Mesodermal cell (in vitro differentiated cells): ENCODE measurements at regions not wholly inside any gene's neighbourhood (a gene's known extent, or its start where the extent isn't known, plus 50 kb on each side); places are given as distances from the start of the nearest gene placed in this dataset.

Experiments used
- H3K27ac ChIP-seq: 2 replicates; pipeline ENCODE4 v1.7.0; 2013; ENCODE audit warnings: mild to moderate bottlenecking, low read depth, low read length, moderate library complexity; ENCODE audit not compliant: severe bottlenecking
- H3K36me3 ChIP-seq: 2 replicates; pipeline ENCODE4 v1.7.1; 2013; ENCODE audit warnings: mild to moderate bottlenecking, low read length, moderate library complexity; ENCODE audit not compliant: control insufficient read depth, insufficient read depth
- H3K4me1 ChIP-seq: one replicate; pipeline ENCODE4 v1.7.1; 2013; ENCODE audit warnings: mild to moderate bottlenecking, low read length; ENCODE audit not compliant: insufficient read depth, control insufficient read depth, poor library complexity, severe bottlenecking
- H3K4me3 ChIP-seq: 2 replicates; pipeline ENCODE4 v1.7.0; 2013; ENCODE audit warnings: low read length, control low read depth, mild to moderate bottlenecking; ENCODE audit not compliant: insufficient read depth, poor library complexity, severe bottlenecking; ENCODE audit errors: extremely low read depth
- H3K9me3 ChIP-seq: 2 replicates; pipeline ENCODE4 v1.7.1; 2013; ENCODE audit warnings: mild to moderate bottlenecking, low read length, moderate library complexity; ENCODE audit not compliant: control insufficient read depth
- WGBS, 2 experiments: methylation state at CpG; one replicate each; pipeline ENCODE4 v1.1.5; 2013; ENCODE audit warnings: missing lambda C conversion rate in 2 of 2; ENCODE audit not compliant: insufficient coverage in 2 of 2; 5-methylcytosine and 5-hydroxymethylcytosine counted together

DNA sequence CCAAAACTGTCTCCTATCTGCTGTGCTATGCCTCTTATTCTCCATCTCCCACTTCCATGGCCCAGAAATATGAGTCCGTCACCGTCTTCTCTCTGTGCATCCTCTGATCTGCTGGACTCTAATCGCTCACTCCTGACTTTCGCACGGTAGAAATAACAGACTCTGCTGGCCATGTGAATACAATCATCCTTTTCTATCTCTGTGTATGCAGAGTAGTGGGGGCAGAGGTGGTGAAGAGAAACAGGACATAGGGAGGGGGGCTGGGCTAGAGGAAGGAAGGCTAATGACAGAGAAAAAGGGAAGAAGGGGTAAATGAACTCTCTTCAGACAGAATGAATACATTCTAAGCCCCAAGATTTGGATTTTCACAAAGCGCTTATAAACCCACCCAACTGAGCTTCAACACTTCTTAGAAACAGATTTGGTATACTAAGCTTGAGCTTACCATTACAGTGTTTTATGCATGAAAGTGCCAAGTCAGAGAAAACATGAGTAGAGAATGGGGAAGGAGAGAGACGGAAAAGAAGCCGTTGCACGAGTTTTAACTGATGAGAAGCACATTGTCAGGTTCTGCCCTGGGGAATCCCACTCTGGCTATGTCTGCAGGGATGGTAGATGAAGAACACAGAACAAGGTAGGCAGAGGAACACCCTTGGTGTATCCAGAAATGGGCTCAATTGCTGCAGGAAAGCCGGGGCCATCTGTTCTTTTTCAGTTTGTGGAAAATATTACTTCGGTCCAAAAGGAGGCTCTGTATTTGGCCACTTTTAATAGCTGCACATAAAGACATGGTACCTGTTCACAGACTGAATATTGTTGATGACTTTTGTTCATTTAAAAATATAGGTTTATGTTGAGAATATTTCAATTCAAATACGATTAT lies 324.7 kb downstream of the ETS1 start:
- Histone ChIP-seq H3K27ac (peak overlapping the region; percentile 23), H3K4me1 (peaks cover 2% of the 10 kb centered on the region), H3K4me3 (no peak overlapping the region), H3K36me3 (no peaks in the 10 kb centered on the region), H3K9me3 (no peaks in the 10 kb centered on the region)
- 84 to 86% methylated on average over 9 of the region's 12 CpGs for WGBS, 2 experiments

- Histone ChIP-seq H3K27ac (no peak overlapping the region), H3K36me3 (no peaks in the 10 kb centered on the region), H3K4me1 (peaks cover 2% of the 10 kb centered on the region), H3K9me3 (no peaks in the 10 kb centered on the region), H3K4me3 (no peak overlapping the region)
- 82 to 88% methylated on average over 2 to 6 of the region's 6 CpGs for whole genome bisulfite sequencing, 2 experiments
These were observed 326.3 kb downstream of the ETS1 start for GRCh38 chr11:128261011-128261421.

DNA sequence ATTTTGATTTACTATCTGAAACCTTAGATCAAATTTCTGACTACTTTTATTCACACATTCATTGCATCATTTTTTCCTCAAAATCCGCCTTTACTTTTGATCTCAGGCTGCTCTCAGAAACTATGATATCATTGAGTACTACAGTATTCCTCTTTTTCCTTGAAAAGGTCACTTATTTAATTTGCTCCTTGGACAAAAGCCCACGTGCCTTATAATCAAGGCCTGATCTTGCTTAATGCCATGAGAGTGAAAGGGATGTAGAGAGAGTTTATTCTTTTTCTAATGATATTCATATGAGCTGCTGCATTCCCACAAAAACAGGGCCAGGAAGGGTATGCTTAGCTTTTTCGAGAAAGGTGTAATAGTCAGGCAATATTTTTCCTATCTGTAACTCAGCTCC lies 327.0 kb downstream of the ETS1 start:
- H3K9me3 ChIP-seq, result no peaks in the 10 kb centered on the region
- no peak overlapping the region for H3K27ac ChIP-seq
- H3K4me1 ChIP-seq, result peaks cover 2% of the 10 kb centered on the region
- H3K4me3 ChIP-seq, result no peak overlapping the region
- WGBS, 2 experiments, result 82 to 93% methylated on average over 1 of the region's 3 CpGs
- H3K36me3 ChIP-seq, result no peaks in the 10 kb centered on the region

DNA sequence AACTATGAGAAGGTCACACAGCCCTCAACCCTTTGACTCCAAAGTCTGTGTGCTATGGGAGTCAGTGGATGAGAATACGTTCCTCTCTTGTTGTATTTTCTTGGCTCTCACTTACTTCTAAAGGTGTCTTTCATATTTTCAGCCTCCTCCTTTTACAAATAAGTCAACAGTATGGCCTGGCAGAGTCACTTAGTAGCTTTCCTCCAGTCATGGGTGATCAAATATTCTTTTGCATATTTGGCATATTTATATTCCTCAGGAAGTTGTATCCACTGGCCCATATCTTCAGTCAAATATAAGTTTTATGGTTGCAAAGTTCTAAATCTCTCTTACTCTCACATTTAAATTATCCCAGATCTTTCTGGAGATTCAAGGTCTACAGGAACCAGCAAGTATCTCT lies 327.5 kb downstream of the ETS1 start:
- no CpG with 5 or more reads among the region's 1 CpG for WGBS, 2 experiments
- Histone ChIP-seq H3K27ac (no peak overlapping the region), H3K36me3 (no peaks in the 10 kb centered on the region), H3K4me1 (peaks cover 2% of the 10 kb centered on the region), H3K9me3 (no peaks in the 10 kb centered on the region), H3K4me3 (no peak overlapping the region)

- H3K9me3 ChIP-seq, result no peaks in the 10 kb centered on the region
- H3K4me3 ChIP-seq, result no peak overlapping the region
- no peak overlapping the region for H3K27ac ChIP-seq
- H3K4me1 ChIP-seq, result no peaks in the 10 kb centered on the region
- no peaks in the 10 kb centered on the region for H3K36me3 ChIP-seq
These were observed 332.4 kb downstream of the ETS1 start for GRCh38 chr11:128254941-128255340.

DNA sequence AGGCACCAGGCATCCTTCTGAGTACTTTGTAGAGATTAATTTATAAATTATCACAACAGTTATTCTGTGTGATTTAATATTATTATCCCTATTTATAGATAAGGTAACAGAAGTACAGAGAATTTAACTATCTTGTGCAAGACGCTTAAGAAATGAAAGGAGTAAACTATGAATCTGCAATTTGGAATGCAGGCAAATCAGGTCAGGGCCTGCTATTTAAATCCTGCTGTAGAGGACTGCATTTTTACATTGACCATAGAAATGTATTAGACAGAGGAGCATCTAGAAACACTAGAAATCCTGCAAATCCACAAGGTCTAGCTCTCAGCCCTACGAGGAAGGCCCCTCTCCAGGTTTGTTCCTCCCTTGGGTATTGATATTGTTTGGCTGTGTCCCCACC lies 336.2 kb downstream of the ETS1 start:
- 94 to 100% methylated on average over 1 to 2 of the region's 2 CpGs for WGBS, 2 experiments
- Histone ChIP-seq H3K9me3 (no peaks in the 10 kb centered on the region), H3K36me3 (no peaks in the 10 kb centered on the region), H3K27ac (no peak overlapping the region), H3K4me1 (no peaks in the 10 kb centered on the region), H3K4me3 (no peak overlapping the region)

DNA sequence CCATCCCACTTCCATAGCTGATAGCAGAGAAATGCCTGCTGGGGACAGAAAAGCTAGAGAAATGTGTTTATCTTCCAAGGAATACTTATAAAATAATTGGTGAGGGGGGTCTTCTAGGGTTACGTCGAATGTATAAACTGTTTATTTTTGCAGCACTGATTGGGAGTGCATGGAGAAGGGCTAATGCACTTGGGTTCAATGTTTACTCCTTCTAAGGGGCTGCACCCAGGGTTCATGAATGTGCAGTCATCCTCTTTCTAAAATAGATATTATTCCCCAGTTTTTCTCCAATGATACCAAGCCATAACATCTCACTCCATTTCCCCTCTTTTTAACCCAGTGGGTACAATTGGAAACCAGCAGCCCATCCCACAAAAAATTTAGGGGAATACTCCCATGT lies 336.9 kb downstream of the ETS1 start:
- no peak overlapping the region for H3K4me3 ChIP-seq
- no peak overlapping the region for H3K27ac ChIP-seq
- WGBS, 2 experiments, result 80 to 100% methylated on average over 2 of the region's 2 CpGs
- H3K36me3 ChIP-seq, result no peaks in the 10 kb centered on the region
- H3K4me1 ChIP-seq, result no peaks in the 10 kb centered on the region
- no peaks in the 10 kb centered on the region for H3K9me3 ChIP-seq

- WGBS, 2 experiments, result 91% methylated on average over 5 of the region's 6 CpGs
- peak overlapping the region; percentile 63 for H3K27ac ChIP-seq
These were observed 340.4 kb downstream of the ETS1 start for GRCh38 chr11:128246810-128247594.

DNA sequence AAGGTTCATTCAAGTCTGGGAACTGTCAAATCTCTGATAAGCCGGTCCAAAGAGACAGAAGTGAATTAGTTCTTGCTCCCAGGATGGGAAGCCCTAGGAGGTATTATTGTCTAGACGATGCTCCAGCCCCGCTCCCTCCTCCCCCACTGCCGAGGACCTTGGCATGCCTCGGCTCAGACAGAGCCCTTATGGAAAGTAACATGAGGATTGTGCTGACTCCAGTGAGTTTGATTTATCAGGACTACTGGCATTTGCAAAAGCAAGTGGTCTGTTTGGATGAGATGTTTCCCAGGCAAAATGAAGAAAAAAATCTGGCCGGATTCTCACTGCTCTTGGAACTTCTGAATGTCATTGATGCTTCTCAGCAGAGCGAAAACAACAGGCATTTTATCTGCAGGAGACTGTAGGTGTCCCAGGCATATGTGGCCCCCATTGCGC lies 341.0 kb downstream of the ETS1 start:
- peak overlapping the region; percentile 63 for H3K27ac ChIP-seq
- H3K9me3 ChIP-seq, result no peaks in the 10 kb centered on the region
- H3K36me3 ChIP-seq, result no peaks in the 10 kb centered on the region
- no peaks in the 10 kb centered on the region for H3K4me1 ChIP-seq
- H3K4me3 ChIP-seq, result no peak overlapping the region
- 88 to 93% methylated on average over 4 to 5 of the region's 8 CpGs for WGBS, 2 experiments

More at GRCh38 chr11:128246810-128247594, 340.4 kb downstream of the ETS1 start:
- H3K4me3 ChIP-seq, result no peak overlapping the region
- H3K4me1 ChIP-seq, result no peaks in the 10 kb centered on the region
- H3K9me3 ChIP-seq, result no peaks in the 10 kb centered on the region
- H3K36me3 ChIP-seq, result no peaks in the 10 kb centered on the region

GRCh38 chr11:128244871-128245270 lies 342.5 kb downstream of the ETS1 start:
- no peak overlapping the region for H3K27ac ChIP-seq
- no peak overlapping the region for H3K4me3 ChIP-seq
- no peaks in the 10 kb centered on the region for H3K9me3 ChIP-seq
- H3K4me1 ChIP-seq, result no peaks in the 10 kb centered on the region
- 88 to 100% methylated on average over 2 to 3 of the region's 5 CpGs for WGBS, 2 experiments
- no peaks in the 10 kb centered on the region for H3K36me3 ChIP-seq

- Histone ChIP-seq H3K9me3 (no peaks in the 10 kb centered on the region), H3K27ac (no peak overlapping the region), H3K4me1 (peaks cover 7% of the 10 kb centered on the region), H3K36me3 (no peaks in the 10 kb centered on the region), H3K4me3 (no peak overlapping the region)
- WGBS, 2 experiments, result no CpG with 5 or more reads among the region's 1 CpG
These were observed 344.9 kb downstream of the ETS1 start for GRCh38 chr11:128242451-128242850.
